HT-29 (cell line): ENCODE measurements at regions not wholly inside any gene's neighbourhood (a gene's known extent, or its start where the extent isn't known, plus 50 kb on each side); places are given as distances from the start of the nearest gene placed in this dataset.

Source experiments
- DNase-seq: peaks from one replicate; pipeline ENCODE4 v3.0.0-alpha.2; 2015; ENCODE audit warnings: low spot score

DNA sequence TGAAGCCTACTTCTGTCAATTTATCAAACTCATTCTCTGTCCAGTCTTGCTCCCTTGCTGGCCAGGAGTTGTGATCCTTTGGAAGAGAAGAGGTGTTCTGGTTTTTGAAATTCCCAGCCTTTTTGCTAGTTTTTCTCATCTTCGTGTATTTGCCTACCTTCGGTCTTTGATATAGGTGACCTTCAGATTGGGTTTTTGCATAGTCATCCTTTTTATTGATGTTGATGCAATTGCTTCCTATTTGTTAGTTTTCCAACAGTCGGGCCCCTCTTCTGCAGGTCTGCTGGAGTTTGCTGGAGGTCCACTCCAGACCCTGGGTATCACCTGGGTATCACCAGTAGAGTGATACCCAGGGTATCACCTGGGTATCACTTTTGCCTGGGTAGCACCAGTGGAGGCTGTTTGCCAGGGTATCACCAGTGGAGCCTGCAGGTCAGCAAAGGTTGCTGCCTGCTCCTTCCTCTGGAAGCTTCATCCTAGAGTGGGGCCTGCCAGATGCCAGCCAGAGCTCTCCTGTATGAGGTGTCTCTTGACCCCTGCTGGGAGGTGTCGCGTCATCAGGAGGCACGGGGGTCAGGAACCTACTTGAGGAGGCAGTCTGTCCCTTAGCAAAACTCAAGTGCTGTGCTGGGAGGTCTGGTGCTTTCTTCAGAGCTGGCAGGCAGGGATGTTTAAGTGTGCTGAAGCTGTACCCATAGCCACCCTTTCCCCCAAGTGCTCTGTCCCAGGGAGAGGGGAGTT lies 684.2 kb downstream of the PCDH18 start:
- no peak for DNase-seq

DNA sequence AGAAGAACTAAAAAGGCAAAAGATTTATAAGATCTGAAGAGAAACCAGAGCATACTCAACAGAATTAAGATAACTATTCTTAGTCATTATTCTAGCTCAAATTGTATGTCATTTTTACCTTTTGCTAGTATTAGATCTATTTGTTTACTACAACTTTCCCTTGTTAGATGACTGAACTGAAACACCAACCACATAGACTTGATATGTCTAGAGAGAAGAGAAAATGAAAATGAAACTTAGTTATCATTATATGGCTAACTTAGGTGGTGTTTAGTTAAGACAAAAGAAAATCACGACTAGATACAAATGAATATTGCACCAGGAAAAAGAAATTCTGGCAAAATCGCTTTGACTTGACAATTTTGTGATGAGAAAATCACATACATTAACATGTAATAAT lies 690.8 kb downstream of the PCDH18 start:
- no peak for DNase-seq

DNA sequence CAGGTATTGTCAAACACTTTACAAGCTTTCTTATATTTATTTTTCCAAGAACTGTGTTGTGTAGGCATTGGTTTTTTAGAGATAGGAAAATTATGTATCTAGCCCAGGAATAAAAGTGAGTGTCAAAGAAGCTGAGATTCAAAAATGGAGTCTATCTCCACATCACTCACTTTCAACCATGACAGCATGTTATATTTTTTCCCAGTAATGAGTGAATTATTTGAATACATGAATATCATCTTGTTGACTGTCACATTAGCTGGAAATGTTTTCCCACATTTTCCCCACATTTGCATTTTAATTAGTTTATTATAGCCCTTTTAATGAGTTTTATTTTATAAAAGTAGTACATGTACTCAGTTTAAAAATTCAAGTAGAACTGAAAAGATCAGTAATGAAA lies 693.7 kb downstream of the PCDH18 start:
- no peak for DNase-seq

DNA sequence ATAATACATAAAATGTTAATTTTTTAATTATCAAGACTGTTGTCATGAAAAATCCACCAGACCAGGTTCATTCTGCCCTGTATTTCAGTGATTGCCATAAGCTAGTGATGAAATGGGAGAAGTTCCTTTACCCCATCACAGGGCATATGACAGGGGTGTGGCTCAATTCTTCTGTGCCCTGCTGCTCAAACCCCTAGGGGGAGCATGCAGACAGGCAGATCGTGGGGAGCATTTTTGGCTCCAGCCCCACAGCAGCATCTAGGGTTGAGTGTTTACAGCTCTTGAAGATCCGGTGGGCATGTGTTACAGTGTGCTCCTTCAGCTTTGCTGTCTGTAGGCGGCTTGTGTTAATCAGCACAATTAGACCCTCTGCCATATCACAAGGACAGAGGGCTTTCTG lies 700.7 kb downstream of the PCDH18 start:
- peak; percentile 2 for DNase-seq

DNA sequence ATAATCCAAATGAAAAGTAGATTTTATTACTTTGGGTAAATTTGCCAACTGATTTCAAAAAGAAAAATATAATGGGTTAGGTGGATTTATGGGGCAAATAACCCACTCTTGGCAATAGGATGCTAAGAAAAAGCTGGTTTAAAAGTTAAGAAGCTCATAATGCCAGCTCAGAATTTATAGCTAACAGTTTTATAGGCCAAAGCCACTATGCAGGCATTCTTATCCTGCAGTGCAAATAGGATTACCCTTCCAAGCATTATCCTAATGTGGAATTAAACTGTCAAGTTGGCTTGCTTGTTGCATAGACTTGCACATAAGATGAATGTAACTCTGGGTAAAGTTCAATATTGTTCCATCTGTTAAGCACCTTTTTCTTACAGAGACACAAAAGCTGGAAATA lies 703.0 kb downstream of the PCDH18 start:
- no peak for DNase-seq

DNA sequence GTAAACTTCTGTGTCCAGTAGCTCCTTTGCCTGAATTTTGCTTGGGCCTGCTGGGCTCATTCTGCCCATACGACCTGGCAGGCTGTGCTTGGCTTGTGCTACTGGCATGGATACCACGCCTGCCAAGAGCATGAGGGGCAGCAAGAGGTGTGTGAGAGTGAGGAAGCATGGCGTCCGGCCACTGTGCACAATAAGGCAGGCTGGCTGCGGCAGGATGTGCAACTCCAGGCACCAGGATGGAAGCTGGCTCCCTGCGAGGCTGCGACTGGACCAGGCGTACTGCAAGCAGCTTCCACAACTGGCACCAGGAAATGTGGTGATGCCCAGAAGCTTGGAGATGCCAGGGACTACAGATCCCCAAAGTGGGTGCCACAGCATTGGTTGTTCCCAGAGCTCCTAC lies 709.3 kb downstream of the PCDH18 start:
- DNase-seq = no peak

DNA sequence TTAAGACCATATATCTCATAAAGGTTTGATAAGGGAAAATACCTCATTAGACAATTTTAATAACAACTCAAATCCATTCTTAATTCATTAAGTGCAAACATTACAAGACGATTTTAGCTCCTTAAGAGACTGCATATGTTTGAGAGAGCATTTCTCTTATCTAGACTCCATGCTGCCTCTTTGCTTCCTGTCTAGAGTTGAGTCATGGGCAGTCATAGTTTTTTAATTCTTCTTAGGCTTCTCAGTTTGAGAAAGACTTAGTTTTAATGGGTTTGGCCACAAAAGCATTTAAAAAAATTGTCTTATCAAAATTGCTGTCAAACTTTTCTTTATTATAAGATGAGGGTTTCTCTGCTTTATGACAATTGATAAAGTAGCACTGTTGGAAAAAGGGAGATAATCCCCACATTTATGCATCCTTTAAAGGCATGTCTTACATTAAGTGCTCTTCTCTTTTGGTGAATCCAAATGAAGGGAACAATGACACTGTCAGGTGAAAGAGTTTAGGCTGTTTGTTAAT lies 713.4 kb downstream of the PCDH18 start:
- DNase-seq = no peak

DNA sequence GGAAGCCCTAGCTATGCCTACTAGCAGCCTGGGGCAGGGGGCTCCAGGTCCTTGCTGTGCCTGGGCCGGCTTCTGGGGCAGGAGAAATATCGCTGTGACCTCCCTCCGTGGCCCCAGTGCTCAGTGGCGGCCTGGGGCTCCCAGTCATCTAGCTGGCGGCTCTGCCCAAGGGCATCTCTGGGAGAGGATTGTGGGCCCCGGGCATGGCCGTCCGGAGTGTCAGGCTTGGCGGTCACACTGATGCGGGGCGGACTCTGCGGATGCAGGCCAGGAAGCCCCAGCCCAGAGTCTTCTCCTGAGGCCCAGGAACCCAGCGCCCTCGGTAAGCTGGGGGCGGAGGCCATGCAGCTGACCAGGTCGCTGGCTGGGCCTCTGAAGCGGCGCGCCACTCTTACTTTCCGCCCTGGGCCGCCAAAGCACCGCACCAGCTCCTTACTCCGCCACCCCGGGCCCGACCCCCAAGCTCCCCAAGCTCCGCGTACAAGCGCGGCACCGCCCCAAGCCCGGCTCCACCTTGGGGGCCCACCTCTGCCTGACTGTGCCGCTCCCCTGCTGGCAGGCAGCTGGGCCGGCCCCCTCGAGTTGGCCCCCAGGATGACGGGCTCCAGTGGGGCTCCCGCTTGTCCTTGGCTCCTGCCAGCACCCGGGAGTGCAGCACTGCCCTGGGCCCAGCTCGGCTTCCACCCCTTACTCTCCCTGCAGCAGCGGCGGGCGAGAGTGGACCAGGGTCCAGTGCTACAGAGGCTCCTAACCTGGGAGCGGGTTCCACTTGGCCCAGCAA lies 720.0 kb downstream of the PCDH18 start:
- no peak for DNase-seq

DNA sequence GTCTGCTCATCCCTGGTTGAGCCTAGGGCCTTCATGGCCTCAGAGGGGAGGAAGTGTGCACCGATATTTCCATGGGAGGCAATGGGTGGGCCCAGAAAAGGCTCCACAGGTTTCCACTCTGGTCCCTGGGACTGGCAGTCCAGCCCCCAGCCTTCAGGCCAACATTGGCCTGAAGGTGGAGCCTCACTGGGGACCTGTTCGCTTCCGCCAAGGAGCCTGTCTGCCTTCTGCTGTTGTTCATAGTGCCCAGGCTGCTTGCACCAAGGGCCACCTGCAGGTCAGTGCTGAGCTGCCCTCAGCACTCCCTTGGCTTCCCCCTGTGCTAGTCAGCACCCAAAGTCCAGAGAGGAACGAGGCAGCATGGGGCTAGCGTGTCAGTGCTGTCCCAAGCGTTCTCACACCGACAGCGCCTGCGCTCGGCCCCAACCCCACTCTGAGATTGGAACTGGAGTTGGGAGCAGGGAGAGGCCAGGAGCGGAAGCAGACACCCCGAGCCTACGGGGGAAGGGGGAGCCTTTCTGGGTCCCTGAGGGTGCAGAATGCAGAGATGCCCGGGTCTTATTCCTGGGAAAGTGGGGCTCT lies 720.7 kb downstream of the PCDH18 start:
- no peak for DNase-seq

DNA sequence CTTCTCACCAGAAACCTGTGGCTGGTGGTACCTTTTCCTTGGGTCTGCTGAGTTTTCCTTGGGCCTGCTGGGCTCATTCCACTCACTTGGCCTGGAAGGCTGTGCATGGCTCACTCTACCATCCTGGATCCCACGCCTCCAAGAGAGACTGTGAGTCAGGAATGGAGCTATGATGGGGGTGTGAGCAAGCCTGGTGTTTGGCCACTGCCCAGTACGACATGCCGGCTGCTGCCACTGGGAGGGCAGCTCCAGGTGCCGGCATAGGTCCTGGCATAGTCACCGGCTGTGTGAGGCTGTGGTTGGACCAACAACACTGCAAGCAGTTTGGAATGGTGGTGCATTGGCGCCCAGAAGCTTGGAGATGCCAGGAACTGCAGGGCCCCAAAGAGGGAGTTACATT lies 721.7 kb downstream of the PCDH18 start:
- no peak for DNase-seq

DNA sequence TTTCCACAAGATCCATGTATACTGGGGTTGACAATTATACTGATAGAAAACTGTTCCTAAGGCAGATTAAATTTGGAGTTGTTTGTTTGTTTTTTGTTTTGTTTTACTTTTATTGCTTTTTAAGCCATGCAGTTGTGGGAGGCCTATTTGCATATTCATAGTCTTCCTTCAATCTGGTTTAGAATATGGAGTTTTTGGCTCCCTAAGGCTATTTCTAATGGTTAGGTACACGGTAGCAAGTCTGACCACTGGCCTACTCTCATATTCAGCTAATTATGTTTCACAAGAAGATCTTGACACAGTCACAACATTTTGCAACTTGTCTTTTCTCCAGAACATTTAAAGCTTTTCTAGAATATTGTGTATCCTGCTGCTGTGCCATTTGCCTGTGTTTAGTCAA lies 725.5 kb downstream of the PCDH18 start:
- no peak for DNase-seq

DNA sequence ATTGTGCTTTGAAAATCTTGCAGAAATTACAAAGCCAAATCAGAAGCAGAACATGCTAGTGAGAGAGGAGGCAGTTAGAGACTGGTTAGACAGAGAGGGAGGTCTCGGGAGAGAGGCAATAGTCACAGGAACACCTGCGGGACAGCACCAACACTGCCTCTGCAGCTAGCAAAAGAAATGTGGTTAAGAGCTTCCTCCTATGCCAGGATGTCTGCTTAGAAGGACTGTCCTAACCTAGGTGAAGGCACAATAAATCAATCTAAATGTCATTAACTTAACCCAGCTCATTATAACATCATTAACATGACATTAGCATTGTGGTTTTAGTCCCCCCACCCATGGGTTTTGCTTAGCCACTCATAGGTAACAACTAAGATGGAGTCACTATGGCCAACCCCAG lies 726.7 kb downstream of the PCDH18 start:
- no peak for DNase-seq

DNA sequence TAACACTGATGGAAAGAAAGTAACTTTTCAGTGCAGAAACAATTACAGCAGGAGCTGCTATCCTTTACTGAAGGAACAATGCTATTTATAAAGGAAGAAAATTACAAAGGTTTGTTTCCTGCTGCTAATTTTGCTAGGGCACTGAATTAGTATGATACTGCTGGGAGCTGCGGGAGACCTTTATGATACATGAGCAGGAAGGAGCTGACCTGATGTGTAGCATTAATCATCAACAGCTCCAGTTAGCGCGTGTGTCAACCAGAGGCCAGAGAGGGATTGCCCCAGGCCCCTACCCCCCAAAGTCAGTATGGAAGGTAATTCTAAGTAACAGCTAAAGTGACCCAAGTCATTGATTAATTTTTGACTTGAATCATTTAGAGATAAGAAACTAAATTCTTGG lies 728.9 kb downstream of the PCDH18 start:
- no peak for DNase-seq

DNA sequence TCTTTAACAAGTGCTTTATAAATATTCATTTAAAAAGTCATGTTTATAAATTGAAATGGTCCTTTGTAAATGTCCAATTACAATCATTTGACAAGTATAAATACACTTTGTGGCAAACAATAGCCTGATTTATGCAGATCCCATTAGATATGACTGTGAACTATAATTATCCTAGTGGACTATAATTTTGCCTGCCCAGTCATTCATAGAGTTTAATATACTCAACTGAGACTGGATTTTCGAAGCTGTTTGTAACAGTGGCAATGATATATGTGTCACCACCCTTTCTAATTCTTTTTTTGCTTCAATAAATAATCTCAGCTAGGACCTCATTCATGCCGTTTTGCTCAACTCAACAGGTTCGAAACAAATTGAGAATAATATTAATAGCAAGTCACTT lies 732.0 kb downstream of the PCDH18 start:
- DNase-seq = no peak

DNA sequence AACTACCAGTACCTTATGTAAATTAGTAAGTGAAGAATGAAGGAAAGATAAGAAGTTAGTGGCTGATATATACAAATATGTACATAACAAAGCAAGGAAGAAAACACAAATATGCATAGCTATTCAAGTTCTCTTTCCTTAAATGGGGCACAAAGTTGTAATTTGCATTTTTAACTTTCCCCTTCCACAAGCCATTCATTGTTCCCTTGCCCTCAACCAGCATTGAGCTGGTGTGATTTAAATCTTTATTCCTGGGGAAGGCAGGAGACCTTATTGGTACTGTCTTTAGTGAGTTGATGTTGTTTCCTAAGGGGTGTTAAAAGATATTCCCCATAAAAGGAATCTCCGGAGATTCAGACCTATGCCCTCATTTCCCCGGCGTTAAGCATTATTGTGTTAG lies 735.3 kb downstream of the PCDH18 start:
- DNase-seq = no peak

DNA sequence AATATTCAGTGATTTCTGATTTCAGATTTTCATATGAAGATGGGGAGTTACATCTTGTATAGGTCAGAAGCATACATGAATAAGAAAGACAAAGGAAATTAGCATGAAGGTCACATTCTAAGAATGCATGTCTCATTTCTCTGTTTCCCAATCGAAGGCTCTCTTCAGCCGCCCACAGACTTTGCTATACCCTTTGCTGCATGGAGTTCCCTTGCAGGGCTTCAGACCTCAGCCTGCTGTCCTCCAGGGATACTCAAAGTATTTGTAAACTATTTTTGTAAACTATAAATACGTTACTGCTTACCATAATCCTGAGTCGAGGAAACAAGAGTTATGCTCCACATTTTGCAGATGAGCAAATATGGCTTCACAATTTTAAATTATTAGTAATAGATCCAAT lies 738.4 kb downstream of the PCDH18 start:
- DNase-seq = no peak

DNA sequence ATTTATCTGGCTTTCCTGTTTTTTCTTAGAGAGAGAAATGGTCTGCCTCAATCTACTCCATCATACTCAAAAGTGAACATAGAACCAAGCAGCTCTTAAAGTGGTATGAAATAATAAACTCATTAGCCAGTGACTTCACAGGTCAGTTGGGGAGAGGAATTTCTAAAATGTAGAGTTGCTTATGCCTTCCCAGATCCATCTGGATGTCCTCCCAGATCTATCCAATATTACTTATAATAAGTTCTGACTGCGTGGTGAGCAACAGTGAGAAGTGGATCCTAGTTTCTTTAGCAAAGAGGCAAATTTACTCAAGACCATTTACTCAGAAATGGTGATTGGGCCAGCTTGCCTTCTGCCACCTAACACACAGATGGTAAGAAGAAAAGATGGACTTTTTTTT lies 748.0 kb downstream of the PCDH18 start:
- no peak for DNase-seq

DNA sequence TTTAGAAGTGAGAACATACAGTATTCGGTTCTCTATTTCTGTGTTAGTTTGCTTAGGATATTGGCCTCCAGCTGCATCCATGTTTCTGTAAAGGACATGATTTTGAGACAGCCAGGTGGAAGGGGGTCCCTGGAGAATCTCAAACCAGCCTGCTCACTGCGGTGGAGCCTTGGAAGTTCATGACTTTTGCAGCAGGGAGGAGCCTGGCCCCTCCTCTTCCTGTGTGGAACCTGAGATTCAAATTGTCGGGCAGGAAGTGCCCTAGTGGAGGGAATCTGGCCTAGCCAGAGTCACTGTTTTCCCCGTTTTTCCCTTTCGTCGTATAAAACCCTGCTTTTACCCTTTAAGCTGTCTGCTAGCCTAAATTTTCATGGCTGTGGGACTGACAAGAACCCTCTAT lies 762.6 kb downstream of the PCDH18 start:
- DNase-seq = no peak

DNA sequence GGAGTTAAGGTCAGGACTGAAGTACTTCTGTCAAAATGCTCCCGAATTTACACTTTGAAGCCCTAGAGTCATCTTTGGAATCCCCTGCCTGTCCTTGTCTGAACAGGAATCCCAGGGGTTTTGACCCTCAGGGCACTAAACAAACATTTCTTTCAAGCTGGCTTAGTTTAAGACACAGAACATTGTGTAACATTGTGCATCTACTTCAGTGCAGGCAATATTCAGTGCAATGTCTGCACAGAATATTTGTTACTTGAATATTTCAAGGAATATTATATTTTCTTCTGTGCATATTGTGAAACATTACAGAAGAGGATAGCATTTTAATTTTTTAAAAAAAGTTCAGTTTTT lies 763.4 kb downstream of the PCDH18 start:
- DNase-seq = no peak

DNA sequence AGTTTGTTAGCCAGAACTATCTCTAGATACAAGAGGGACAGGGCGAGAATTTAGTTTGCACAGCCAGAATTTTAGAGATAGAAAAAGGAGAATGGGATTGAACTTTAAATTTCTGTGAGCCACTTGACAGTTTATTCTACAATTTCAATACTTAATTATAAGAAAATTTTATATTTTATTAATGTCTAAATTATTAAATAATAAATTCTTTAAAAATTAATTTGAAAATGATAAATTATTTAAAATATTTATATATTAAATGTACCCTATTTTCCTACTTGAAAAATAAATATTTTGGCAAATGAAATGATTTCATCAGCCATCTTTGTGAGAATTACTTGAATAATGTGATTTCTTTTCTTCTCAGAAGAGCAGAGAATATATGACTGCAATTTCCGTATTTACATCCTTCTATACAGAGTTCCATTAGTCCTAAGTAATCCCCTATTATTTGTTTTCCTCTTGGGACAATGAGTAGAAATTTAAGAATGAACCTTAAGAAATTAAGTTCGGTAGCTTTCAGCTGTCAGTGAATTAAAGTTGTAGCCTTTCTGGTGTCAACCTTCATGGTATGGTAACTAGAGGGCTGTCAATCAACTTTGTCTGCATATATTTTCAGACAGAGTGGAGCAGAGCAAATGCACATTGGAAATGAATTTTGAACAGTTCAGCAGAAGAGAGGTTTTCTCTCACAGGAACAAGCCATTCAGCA lies 763.9 kb downstream of the PCDH18 start:
- DNase-seq = no peak

DNA sequence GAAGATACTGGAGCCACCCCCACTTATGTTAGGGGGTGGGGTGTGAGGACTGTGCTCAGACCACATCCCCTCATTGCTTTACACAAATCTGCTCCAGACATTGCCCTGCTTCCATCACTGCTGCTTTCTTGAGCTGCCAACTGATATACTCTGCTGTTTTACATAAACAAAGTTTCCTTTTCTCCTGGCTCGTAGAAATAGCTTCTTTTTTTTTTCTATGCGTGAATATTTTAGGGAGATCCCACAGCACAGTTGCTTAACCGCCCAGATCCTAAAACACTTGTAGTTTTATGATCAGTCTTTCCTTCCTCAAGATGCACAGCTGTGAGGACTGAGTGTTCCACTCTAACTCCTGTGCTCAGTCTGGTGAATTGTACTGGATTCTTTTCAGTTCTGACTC lies 768.4 kb downstream of the PCDH18 start:
- DNase-seq = no peak

DNA sequence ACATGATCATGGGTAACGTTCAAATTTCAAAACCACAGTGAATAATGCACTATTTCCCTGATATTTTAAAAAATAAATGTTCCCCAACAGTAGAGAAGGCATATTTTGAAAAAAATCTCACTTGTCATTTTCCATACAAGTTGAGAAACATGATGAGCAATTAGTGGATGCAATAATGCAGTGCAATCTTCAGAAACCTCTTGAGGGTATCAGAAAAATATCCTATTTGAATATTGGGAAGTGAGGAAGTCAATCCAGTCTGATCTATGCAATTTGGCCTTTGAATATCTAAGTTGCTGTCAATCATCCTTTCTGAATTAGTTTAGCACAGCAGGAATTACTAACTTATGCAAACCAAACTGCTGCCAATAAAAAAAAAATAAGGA lies 776.8 kb downstream of the PCDH18 start:
- DNase-seq = no peak
